SK-N-SH treated with all-trans-retinoic acid at 6 μM for 48 hours (cell line): ENCODE measurements at regions not wholly inside any gene's neighbourhood (a gene's known extent, or its start where the extent isn't known, plus 50 kb on each side); places are given as distances from the start of the nearest gene placed in this dataset.

ENCODE experiments used
- ZFP30 ChIP-seq: fragments of 450-650 bp; formaldehyde crosslinking; IDR thresholded peaks from 2 replicates; pipeline ENCODE4 v1.5.0; 2022; ENCODE audit warnings: mild to moderate bottlenecking, moderate library complexity
- ZNF8 ChIP-seq: fragments of 450-650 bp; formaldehyde crosslinking; IDR thresholded peaks from 2 replicates; pipeline ENCODE4 v1.5.0; 2020; ENCODE audit warnings: mild to moderate bottlenecking, moderate library complexity
- TF ChIP-seq, protein P1 (sequence below): fragments of 250-450 bp; sonication (Bioruptor Pico); IDR thresholded peaks from 2 replicates; pipeline ENCODE4 v1.8.0; 2020; ENCODE audit warnings: mild to moderate bottlenecking, moderate library complexity, borderline replicate concordance

DNA sequence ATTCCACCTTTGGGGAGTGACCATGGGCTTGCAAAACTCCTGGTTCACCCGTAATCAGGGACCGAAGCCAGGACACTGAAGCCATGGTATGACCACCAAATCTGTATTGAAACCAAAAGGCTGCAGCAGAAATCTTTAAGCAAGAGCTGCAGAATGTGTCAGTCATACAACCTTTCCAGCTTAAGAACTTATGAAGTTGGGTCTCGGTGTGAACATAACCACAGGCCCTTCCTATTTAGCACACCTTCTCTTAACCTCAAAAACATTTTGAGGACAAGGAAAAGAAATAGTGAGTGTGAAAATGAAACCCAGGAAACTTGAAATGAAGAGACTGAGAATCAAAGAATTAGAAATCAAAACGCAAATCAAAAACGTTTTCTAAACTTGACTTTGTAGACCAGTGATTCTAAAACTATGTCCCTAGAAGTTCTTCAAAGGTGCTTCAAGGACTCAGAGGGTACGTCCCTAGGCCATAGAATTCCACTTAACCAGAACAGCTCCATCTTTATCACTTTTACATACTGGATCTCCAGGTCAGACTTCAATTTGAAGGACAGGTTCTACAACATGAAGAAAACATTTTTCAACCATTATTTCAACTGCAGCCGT, 231.6 kb upstream of the GRIP1 start:
- TF ChIP-seq, protein P1, sequence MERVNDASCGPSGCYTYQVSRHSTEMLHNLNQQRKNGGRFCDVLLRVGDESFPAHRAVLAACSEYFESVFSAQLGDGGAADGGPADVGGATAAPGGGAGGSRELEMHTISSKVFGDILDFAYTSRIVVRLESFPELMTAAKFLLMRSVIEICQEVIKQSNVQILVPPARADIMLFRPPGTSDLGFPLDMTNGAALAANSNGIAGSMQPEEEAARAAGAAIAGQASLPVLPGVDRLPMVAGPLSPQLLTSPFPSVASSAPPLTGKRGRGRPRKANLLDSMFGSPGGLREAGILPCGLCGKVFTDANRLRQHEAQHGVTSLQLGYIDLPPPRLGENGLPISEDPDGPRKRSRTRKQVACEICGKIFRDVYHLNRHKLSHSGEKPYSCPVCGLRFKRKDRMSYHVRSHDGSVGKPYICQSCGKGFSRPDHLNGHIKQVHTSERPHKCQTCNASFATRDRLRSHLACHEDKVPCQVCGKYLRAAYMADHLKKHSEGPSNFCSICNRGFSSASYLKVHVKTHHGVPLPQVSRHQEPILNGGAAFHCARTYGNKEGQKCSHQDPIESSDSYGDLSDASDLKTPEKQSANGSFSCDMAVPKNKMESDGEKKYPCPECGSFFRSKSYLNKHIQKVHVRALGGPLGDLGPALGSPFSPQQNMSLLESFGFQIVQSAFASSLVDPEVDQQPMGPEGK (CRISPR knock-in tag), result no peak
- TF ChIP-seq ZNF8 (CRISPR knock-in tag) (no peak), ZFP30 (CRISPR knock-in tag) (no peak)
